Medulla oblongata (tissue), 1 donor: ENCODE measurements at regions not wholly inside any gene's neighbourhood (a gene's known extent, or its start where the extent isn't known, plus 50 kb on each side); places are given as distances from the start of the nearest gene placed in this dataset.
"Not testable (repeated sequence)": the region's sequence is repeated elsewhere in the genome, so short reads cannot be mapped to it uniquely, and the experiment has no call there.

Experiments used
- DNase-seq: peaks from one replicate; pipeline ENCODE4 v3.0.0-alpha.2; 2015; ENCODE audit errors: extremely low spot score

GRCh38 chr1:37161171-37161570 lies 126.9 kb upstream of the GRIK3 start:
- DNase-seq, result no peak

- no peak for DNase-seq
Measured at GRCh38 chr1:37162059-37162458, 127.7 kb upstream of the GRIK3 start.

GRCh38 chr1:37166005-37166404 lies 131.7 kb upstream of the GRIK3 start:
- DNase-seq, result no peak

- no peak for DNase-seq
Measured at GRCh38 chr1:37167479-37167878, 133.2 kb upstream of the GRIK3 start.

- peak; percentile 37 for DNase-seq
Measured at GRCh38 chr1:37169241-37169640, 134.9 kb upstream of the GRIK3 start.

GRCh38 chr1:37169743-37170275 lies 135.5 kb upstream of the GRIK3 start:
- DNase-seq, result no peak

- no peak for DNase-seq
Measured at GRCh38 chr1:37171691-37172090, 137.4 kb upstream of the GRIK3 start.

GRCh38 chr1:37174341-37174740 lies 140.0 kb upstream of the GRIK3 start:
- peak; percentile 18 for DNase-seq

GRCh38 chr1:37174876-37175275 lies 140.6 kb upstream of the GRIK3 start:
- no peak for DNase-seq

GRCh38 chr1:37175666-37176215 lies 141.4 kb upstream of the GRIK3 start:
- no peak for DNase-seq

- no peak for DNase-seq
Measured at GRCh38 chr1:37176269-37176668, 142.0 kb upstream of the GRIK3 start.

- peak; percentile 57 for DNase-seq
Measured at GRCh38 chr1:37177230-37177864, 143.0 kb upstream of the GRIK3 start.

GRCh38 chr1:37181425-37181824 lies 147.1 kb upstream of the GRIK3 start:
- DNase-seq, result no peak

GRCh38 chr1:37184789-37185188 lies 150.5 kb upstream of the GRIK3 start:
- DNase-seq, result no peak

GRCh38 chr1:37186246-37186756 lies 152.0 kb upstream of the GRIK3 start:
- DNase-seq, result no peak

GRCh38 chr1:37189111-37189510 lies 154.8 kb upstream of the GRIK3 start:
- DNase-seq, result no peak

GRCh38 chr1:37197411-37197810 lies 163.1 kb upstream of the GRIK3 start:
- no peak for DNase-seq

GRCh38 chr1:37214305-37214704 lies 180.0 kb upstream of the GRIK3 start:
- not testable (repeated sequence) for DNase-seq

- DNase-seq, result no peak
Measured at GRCh38 chr1:37233606-37234005, 199.3 kb upstream of the GRIK3 start.

- peak; percentile 80 for DNase-seq
Measured at GRCh38 chr1:37234941-37235418, 200.7 kb upstream of the GRIK3 start.

- no peak for DNase-seq
Measured at GRCh38 chr1:37237948-37238347, 203.6 kb upstream of the GRIK3 start.

- DNase-seq, result no peak
Measured at GRCh38 chr1:37238364-37239224, 204.3 kb upstream of the GRIK3 start.
